ENCODE measurements at regions not wholly inside any gene's neighbourhood (a gene's known extent, or its start where the extent isn't known, plus 50 kb on each side); places are given as distances from the start of the nearest gene placed in this dataset.

DNA sequence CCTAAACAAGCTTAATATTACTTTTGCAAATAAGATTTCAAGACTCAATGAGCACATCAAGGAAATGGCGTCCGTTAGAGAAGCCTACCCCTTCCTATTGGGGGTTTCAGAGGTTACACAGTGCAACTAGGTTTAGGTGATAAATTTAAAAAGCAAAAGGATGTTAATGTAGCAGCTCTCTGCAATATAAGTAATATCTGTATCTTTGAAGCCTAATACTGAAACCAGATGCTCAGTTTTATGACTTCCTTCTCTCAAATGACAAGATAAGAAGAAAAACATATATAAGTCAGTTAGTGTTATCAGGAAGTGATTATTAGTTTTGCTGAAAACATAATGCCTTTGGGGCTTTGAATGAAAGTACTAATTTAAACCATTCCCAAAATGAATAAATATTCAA lies 54.3 kb upstream of the MED13 start:
- TF ChIP-seq, protein P1, sequence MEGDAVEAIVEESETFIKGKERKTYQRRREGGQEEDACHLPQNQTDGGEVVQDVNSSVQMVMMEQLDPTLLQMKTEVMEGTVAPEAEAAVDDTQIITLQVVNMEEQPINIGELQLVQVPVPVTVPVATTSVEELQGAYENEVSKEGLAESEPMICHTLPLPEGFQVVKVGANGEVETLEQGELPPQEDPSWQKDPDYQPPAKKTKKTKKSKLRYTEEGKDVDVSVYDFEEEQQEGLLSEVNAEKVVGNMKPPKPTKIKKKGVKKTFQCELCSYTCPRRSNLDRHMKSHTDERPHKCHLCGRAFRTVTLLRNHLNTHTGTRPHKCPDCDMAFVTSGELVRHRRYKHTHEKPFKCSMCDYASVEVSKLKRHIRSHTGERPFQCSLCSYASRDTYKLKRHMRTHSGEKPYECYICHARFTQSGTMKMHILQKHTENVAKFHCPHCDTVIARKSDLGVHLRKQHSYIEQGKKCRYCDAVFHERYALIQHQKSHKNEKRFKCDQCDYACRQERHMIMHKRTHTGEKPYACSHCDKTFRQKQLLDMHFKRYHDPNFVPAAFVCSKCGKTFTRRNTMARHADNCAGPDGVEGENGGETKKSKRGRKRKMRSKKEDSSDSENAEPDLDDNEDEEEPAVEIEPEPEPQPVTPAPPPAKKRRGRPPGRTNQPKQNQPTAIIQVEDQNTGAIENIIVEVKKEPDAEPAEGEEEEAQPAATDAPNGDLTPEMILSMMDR (IDR thresholded peaks at IDR 0.05) = no peak
- TF ChIP-seq, protein P2, sequence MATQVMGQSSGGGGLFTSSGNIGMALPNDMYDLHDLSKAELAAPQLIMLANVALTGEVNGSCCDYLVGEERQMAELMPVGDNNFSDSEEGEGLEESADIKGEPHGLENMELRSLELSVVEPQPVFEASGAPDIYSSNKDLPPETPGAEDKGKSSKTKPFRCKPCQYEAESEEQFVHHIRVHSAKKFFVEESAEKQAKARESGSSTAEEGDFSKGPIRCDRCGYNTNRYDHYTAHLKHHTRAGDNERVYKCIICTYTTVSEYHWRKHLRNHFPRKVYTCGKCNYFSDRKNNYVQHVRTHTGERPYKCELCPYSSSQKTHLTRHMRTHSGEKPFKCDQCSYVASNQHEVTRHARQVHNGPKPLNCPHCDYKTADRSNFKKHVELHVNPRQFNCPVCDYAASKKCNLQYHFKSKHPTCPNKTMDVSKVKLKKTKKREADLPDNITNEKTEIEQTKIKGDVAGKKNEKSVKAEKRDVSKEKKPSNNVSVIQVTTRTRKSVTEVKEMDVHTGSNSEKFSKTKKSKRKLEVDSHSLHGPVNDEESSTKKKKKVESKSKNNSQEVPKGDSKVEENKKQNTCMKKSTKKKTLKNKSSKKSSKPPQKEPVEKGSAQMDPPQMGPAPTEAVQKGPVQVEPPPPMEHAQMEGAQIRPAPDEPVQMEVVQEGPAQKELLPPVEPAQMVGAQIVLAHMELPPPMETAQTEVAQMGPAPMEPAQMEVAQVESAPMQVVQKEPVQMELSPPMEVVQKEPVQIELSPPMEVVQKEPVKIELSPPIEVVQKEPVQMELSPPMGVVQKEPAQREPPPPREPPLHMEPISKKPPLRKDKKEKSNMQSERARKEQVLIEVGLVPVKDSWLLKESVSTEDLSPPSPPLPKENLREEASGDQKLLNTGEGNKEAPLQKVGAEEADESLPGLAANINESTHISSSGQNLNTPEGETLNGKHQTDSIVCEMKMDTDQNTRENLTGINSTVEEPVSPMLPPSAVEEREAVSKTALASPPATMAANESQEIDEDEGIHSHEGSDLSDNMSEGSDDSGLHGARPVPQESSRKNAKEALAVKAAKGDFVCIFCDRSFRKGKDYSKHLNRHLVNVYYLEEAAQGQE (IDR thresholded peaks at IDR 0.05; ENCODE audit: insufficient read depth in 1 of 2, low read depth in 2 of 2, low read length in 1 of 2) = no peak
- TF ChIP-seq SIN3A (IDR thresholded peaks at IDR 0.05; ENCODE audit: borderline replicate concordance, insufficient read depth, low read depth, low read length) = no peak
- no peak for TF ChIP-seq POLR2AphosphoS5 (IDR thresholded peaks at IDR 0.05; ENCODE audit: low read depth, low read length)
- no peak for TF ChIP-seq TCF7L2 (IDR thresholded peaks at IDR 0.05; ENCODE audit: low read depth, low read length)
